ENCODE measurements at regions not wholly inside any gene's neighbourhood (a gene's known extent, or its start where the extent isn't known, plus 50 kb on each side); places are given as distances from the start of the nearest gene placed in this dataset.

DNA sequence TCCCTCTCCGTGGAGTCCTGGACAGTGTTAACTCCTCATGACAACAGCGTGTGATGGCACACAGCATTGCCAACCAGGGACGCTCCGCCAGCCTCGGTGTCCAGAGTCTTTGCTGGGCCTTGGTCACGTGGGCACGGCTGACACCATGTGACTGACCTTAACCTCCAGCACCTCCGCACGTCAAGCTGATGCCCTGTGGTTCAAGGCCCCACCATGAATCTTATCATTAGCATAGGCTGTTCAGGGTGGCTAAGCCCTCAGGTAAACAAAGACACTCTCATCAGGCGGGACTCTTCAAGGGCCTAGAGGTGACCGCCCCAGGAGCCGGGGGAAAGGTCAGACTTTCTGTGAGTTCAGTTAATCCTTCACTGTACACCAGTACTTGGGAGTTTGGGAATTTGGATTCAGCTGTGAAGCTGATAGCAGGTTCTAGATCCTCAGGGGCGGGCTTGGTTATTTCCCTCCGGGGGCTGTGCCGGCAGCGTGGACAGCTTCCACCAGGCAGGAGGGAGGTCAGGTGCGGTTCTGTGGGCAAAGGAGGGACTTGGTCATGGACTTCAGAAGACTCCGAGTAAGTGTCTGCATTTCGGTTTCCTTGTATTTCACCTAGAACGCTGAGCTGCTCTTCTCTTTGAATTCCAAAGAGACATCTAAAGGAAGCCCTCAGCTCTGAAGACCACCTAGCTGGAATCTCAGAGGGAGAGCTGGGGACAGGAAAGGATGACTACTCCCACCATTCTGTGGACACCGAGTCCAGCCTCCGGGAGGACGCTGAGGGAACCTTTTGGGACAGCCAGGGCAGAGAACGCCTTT is 195.5 kb upstream of the CIBAR2 start:
- no peak for DNase-seq (ENCODE audit: low read depth in 1 of 2, low spot score in 1 of 2)

DNA sequence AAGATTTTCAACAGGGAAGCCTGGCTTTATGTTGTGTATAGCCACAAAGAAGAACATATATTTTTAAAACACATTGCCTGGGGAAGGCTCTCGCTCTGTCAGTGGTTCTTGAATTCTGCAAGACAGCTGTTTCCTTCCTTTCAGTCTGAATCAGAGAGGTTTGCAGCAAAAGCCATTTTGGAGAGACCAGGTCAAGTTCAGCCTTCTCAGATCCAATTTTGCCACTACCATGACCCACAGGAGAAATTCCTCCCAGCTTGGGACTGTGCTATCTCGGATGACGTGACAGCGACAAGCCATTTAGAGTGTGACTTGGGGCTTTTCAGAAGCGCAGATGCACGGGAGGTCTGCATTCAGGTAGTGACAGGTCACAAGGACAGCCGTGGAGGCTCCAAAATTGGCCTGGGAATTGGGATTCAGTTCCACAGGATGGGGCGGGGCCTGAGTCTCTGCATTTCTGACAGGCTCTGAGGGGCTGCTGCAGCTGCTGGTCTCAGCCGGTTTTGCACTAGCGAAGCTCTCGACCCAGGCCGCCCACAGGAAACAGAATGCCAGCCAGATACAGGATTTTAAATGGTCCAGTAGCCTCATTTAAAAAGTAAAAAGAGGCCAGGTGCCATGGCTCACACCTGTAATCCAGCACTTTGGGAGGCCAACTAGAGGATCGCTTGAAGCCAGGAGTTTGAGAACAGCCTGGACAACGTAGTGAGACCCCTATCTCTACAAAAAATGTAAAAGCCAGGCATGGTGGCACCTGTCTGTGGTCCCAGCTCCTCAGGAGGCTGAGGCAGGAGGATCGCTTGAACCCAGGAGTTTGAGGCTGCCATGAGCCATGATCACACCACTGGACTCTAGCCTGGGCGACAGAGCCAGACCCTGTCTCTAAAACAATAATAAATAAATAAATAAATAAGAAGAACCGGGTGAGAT is 196.6 kb upstream of the CIBAR2 start:
- DNase-seq (ENCODE audit: low read depth in 1 of 2, low spot score in 1 of 2): no peak

DNA sequence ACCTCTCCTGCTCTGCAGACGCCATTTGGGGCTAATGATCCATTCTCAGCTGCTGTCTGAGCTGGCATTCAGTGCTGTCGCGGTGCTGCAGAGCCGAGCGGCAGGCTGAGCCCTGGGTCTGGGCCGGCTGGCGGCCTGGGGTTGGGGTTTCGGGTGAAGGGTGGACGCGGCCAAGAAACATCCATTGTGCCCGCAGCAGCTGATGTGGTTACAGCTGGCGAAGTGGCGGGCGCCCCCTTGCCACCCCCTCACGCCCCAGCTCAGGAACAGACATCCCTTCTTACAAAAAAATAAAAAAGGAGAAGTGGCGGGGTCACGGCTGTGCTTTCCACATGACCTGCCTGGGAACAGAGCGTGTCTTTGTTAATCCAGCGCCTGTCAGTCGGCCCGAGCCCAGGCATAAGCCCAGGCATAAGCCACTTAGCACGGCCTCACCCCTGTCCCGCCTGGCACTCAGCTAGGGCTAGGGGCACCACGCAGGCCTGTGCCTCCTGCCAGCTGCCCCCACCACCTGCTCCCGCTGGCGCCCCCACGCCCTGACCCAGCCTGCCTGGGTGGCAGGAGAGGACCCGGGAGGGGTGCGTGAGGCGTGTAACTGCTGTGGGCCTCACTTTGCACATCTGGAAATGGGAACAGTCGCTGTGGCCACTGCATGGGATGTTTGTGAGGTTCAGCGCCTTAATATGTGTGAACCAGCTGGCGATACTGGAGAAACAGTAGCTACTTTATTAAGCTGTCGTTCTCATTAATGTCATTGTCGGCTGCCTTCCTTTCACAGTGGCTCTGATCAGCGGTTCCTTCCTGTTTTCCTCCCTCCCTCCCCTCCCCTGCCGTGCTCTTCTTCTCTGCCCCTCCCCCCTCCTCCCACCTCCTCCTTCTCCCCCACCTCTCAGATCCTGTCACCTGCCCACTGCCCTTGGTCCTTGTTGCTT is 197.7 kb upstream of the CIBAR2 start:
- DNase-seq (ENCODE audit: low read depth in 1 of 2, low spot score in 1 of 2): no peak

DNA sequence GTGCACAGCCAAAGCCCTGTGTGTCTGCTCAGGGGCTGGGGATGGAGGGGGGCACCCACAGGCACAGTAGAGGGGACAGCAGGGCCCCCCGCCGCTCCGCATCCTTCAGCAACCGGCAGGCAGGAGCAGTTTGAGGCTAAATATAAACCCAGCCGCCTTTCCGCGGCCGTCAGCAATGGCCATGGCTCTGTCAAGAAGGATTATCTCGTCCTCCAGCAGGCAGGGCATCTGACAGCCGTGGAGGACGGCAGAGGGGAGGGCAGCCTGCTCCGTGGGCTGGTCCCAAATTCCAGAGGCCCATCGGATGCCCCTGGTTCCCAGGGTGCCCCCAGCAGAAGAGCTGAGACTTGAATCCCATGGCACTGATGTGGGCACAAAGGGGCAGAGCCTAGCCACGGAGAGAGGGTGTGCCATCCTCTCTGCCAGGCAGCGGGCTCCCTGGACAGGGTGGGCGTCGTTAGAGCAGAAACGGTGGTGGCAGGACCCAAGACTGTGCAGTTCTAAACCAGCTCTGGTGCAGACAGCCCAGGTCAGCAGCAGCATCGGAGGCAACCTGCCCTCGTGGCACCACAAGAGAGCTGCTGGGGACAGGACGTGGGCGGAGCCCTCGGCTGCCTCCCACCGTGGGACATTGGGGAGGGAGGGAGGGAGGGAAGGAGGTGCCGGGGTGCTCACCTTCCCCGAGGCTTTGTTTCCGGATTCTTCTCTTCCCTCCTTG is 198.8 kb upstream of the CIBAR2 start:
- DNase-seq (ENCODE audit: low read depth in 1 of 2, low spot score in 1 of 2): no peak

DNA sequence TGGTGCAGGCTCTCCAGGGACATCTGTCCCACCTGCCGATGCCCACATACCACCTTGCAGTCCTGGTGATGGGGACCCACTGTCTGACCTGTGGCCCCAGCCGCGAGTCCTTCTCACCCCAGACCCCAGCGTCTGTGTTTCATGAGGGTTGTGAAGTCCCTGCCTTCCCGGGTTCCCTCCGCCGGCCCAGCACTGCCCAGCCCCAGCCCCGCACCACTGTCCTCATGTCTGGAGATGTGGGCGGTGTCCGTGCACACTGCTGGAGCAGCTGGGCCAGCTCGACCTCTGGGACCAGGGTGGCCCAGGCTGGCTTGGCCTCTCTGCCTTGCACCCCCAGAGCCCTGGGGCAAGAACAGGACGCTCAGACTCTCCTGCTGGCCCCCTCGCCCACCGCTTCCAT is 199.5 kb upstream of the CIBAR2 start:
- DNase-seq (ENCODE audit: low read depth in 1 of 2, low spot score in 1 of 2): no peak

DNA sequence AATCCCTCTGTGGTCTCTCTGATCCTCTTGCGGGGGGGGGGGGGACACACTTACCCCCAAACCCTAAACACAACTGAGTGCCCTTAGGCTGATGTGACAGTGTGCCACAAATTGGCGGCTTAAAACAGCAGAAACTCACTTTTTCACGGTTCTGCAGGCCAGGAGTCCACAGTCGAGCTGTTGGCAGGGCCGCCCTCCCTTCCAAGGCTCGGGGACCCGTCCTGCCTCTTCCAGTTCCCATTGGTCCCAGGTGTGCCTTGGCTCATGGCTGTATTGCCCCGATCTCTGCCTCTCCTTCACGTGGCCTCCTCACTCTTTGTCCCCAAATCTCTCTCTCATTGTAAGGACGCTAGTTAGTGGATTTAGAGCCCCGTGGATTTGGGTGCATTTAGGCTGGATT is 199.9 kb upstream of the CIBAR2 start:
- no peak for DNase-seq (ENCODE audit: low read depth in 1 of 2, low spot score in 1 of 2)

DNA sequence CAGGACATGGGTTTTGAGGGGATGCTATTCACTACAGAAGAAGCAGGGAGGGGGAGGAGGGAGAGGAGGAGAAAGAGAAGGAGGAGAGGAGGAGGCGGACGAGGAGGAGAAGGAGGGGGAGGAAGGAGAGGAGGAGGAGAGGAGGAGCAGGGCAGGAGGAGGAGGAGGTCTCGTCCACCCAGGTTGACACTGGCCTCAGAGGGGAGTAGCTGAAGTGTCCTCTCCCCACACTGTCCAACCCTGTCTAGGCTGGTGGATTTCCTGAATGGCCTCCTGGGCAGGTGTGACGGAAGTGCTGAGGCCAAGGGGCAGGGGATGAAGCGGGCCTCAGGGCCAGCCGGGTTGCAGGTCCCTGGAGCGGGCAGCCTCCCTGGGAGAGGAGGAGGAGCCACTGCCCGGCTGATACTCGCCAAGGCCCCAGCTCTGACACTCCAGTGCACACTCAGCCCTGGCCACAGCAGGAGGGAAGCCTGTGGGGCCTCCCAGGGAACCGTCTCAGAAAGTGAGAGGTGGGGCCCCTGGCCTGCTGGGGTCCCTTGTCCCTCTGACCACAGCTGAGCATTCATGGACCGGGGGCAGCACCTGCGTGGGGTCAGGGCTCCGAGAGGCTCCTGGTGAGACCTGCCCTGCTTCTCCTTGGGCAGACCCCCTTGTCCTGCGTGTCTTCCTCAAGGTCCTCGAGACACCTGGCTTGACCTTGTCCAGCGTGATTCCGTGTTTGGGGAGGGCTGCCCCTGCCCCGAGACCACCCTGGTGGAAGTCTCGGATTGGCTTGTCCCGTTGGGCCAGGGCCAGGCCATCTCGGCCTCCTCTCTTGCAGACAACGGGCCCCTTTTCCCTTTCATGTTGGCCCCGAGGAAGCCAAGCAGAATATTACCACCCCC is 200.6 kb upstream of the CIBAR2 start:
- no peak for DNase-seq (ENCODE audit: low read depth in 1 of 2, low spot score in 1 of 2)

DNA sequence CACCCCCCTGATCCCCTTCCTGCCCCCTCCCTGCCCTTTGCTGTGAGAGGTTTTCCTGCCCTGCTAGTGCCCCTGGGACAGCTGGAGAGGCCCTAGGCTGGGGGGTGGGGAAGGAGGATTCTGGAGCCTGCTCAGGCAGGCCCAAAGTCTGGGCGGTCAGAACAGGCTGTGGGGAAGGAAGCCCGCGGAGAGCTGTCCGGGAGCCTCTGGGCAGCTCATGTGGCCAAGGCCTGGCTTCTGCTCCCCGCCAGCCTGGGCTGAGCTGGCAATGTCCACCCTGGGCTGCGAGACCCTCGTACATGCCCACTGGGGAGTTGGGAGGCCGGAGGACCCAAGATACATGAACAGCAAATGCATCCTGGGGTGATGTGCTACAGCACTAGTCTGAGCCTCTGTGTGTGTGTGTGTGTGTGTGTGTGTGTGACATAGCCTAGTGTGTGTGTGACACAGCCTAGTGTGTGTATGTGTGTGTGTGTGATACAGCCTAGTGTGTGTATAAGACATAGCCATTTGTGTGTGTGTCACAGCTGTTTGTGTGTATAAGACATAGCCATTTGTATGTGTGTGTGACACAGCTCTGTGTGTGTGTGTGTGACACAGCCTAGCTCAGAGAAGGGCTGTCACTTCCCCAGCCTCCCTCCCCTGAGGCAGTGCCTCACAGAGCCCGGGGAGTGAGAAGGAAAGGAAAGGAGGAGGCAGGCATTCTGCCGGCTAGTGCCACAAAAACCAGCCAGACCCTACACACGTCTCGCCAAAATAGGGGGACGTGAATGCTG is 201.4 kb upstream of the CIBAR2 start:
- DNase-seq (ENCODE audit: low read depth in 1 of 2, low spot score in 1 of 2): no peak

DNA sequence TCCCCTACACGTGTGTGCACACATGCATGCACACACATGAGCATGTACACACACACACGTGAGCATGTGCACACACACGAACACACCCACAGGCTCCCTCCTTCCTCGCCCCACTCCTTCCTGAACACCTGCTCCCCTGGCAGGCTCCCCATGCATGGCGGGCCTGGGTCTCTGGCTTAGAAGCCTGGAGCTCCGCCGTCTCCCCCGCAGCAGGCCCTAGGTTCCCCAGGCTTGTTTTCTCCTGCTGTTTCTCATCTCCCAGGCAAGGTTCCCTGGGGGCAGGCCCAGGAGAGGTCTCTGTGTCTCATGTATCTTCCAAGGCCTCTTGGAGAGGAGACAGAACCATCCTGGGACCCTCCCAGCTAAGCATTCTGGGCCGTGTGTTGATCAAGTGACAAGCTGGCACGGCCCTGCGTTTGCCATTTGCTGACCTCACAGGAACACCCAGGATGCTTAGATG is 202.3 kb upstream of the CIBAR2 start:
- no peak for DNase-seq (ENCODE audit: low read depth in 1 of 2, low spot score in 1 of 2)

DNA sequence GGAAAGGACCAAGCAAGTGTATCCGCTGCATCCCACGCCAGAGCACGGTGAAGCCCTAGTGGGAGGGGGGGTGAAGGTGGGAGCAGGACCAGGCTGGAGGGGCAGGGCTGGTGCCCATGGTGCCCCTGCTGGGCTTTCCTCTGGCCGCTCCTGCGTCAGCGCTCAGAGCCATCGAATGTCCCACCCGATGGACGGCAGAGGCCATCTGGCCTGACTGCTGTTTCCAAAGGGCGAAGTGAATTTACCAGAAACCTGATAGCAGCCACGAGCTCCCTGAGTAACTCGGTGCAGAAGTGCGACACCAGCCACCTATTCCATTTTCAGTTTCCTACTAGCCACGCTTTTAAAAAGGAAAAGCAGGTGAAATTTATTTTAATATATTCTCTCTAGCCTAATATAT is 203.6 kb upstream of the CIBAR2 start:
- no peak for DNase-seq (ENCODE audit: low read depth in 1 of 2, low spot score in 1 of 2)

DNA sequence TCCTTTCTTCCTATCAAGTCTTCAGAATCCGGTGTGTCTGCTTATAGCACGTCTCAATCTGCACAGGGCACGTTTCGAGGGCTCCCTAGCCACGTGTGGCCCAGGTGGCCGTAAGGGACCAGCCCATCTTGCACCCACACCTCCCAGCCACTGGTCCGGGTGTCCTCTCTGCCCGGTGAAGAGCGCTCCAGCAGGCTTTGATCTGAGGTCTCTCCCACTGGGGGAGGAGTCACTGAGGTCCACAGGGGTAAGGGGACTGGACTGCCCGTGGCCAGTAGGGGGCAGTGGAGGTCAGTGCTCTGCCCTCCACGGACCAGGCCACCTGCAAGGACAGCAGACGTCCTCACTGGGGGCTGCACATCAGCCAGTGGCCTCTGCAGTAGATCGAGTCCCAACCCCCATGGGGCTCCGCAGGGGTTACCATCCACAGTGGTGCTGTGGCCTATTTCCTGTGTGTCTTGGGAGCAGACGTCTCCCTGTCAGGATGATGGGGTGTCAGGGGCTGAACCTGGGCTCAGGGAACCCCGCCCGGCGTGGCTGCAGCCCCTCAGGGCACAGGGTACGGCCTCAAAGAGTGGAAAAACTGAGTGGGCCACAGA is 204.1 kb upstream of the CIBAR2 start:
- DNase-seq (ENCODE audit: low read depth in 1 of 2, low spot score in 1 of 2): no peak

DNA sequence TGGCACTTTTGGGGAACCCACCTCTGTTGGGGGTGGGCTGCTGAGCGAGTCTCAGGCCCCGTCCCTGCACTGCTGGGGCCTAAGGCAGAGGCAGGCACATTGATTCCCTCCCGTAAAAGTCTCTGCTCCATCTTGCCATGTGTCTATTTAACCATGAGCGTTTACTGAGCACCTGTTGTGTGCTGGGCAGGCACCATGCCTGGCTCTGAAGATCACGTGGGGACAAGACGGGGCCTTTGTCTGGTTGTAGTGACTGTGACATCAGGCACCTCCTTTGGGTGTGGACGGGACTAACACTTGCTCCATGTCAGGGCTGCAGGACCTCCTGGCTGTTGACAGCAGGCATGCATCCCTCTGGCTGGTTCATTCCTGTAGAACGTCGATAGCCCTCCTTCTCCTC is 204.7 kb upstream of the CIBAR2 start:
- DNase-seq (ENCODE audit: low read depth in 1 of 2, low spot score in 1 of 2): no peak

DNA sequence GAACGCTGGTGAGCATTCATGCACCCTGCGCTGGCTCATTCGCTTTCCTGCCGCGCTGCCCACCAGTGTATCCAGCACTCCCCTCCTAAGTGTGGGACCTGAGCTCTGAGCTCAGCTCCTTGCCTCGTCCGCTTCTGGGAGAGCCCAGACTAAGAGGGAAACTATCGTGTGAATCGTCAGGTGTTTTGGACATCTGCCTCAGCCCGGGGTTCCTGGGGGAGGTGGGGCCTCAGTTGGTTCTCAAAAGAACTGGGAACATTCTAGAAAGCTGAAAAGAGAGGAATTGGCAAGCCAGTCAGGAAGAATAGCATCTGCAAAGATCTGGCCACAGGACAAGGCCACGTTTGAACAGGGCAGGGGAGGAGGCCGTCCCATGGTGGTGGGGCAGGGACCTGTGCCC is 205.4 kb upstream of the CIBAR2 start:
- DNase-seq (ENCODE audit: low read depth in 1 of 2, low spot score in 1 of 2): no peak

DNA sequence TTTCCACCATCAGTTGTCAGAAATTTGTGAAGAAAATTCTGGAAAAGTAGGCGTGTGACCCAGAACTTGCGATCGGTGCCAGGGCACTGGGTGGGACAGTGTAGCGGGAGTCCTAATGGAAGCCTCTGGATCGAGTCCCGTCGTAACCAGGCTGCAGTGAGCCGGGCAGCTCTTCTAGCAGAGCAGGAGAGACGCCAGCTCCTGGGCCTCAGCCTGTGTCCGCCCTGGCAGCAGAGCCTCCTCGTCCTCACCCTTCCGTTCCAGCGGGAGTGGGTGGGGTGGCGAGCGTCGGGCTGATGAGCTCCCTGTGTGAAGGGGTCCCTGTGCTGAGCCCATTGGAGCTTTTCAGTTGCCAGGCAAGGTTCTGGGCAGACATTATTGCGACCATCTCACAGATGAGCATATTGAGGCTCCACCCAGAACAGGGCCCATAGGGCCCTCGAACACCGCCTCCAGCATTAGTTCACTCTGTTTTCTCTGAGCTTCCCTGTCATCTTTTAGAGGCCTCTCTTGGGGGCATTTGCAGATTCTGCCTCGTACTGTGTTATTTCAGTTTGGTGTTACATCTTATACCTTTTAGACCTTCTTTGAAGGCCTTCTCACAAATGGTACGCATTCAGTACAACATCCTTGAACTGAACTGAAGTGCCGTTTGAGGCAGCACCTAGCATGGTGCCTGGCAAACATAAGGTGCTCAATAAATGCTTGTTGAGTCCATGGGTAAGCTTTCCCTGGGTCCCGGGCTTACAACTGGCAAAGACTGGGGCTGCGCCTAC is 207.1 kb upstream of the CIBAR2 start:
- no peak for DNase-seq (ENCODE audit: low read depth in 1 of 2, low spot score in 1 of 2)

DNA sequence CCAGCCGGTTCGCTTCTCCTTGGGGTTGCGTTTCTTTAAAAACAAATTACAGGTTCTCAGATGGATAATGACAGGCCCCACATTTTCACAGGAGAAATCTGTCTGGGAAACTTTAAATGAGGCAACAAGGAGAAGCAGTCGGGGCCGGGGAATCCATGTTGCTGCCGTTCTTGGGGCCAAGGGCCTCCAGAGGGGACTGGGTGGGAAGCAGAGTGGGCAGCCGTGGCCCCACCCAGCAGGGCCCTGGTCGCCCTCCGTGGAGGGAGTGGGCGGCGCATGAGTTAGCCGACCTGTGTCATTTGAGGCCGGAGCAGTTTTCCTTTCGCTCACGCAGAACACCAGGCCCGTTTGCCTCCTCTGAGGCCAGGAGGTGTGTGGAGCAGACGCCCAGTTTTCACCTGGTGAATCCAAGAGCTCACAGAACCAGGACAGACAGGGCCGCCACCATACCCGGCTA is 207.7 kb upstream of the CIBAR2 start:
- no peak for DNase-seq (ENCODE audit: low read depth in 1 of 2, low spot score in 1 of 2)

DNA sequence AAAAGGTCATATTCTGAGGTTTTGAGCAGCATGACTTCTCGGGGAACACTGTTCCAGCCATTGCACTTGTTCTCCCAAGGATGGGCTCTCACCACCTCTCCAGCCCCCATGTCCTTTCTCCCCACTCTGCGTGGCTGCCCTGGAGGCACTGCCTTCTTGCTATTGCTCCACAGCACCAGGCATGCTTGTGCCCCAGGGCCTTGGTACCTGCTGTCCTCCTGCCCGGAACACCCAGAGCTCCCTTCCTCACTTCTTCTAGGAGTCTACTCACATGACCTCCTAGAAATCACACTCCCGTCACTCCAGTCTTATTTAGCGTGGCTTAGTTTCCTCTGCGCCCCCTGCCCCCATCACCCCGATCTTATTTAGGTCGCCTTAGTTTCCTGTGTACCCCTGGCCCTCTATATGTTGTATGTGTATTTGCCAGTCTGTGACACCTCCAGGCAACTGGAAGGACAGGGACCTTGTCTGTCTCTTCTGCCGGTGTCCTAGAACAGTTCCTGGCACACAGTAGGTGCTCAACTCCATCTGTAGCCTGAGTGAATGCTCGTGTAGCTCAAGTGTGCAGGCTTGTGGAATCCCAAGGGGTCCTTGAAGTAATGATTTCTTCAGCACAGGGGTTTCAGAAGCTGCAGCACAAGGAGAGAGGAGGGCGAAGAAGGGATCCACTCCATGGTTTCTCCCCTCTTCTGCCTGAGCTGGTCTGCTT is 208.6 kb upstream of the CIBAR2 start:
- DNase-seq (ENCODE audit: low read depth in 1 of 2, low spot score in 1 of 2): no peak
